ENCODE measurements at regions not wholly inside any gene's neighbourhood (a gene's known extent, or its start where the extent isn't known, plus 50 kb on each side); places are given as distances from the start of the nearest gene placed in this dataset.

GRCh38 chr11:15657264-15657663 is 542.5 kb downstream of the INSC start:
- WGBS (ENCODE audit: insufficient coverage), result 83% methylated on average over 1 of the region's 5 CpGs
- no peak overlapping the region for H3K4me3 Mint-ChIP-seq
- no peaks in the 10 kb centered on the region for H3K4me1 ChIP-seq (ENCODE audit: control insufficient read depth in 1 of 2, insufficient read depth in 2 of 2, low read length in 2 of 2)
- no peak for TF ChIP-seq CTCF (IDR thresholded peaks at IDR 0.05)
- no peak overlapping the region for H3K27ac ChIP-seq (ENCODE audit: low read depth in 1 of 2, low read length in 2 of 2)
- H3K27me3 ChIP-seq (ENCODE audit: control insufficient read depth in 2 of 2, insufficient read depth in 2 of 2, low read length in 2 of 2), result peaks cover 2 to 10% of the 10 kb centered on the region in 2 donors
- H4K20me1 ChIP-seq (ENCODE audit: insufficient read depth, low read length), result no peaks in the 10 kb centered on the region
- peaks cover 9 to 19% (median 11%) of the 10 kb centered on the region in 3 donors for H3K27me3 Mint-ChIP-seq (ENCODE audit: low read depth in 3 of 3)
- no peak overlapping the region for H3K4me3 ChIP-seq (replicated peaks in 1 of 3; ENCODE audit: low read depth in 2 of 3, low read length in 3 of 3)
- H3K36me3 Mint-ChIP-seq, result no peaks in the 10 kb centered on the region
- H3K4me2 ChIP-seq (replicated peaks; ENCODE audit: extremely low read depth, low read length, poor library complexity, severe bottlenecking), result no peak overlapping the region
- intact Hi-C loops (cut with micrococcal nuclease), result no loop called here
- H3K36me3 ChIP-seq (replicated peaks in 1 of 2; ENCODE audit: control insufficient read depth in 1 of 2, insufficient read depth in 2 of 2, low read length in 2 of 2), result no peaks in the 10 kb centered on the region
- no peak for DNase-seq
- H3K9me3 Mint-ChIP-seq, result peaks cover 0 to 3% (median 0%) of the 10 kb centered on the region in 7 donors
- no peak overlapping the region for H3K9ac ChIP-seq (ENCODE audit: insufficient read depth, low read length, poor library complexity, severe bottlenecking)
- no peaks in the 10 kb centered on the region for H3K79me2 ChIP-seq (ENCODE audit: insufficient read depth, low read length)
- no peak overlapping the region for H2AFZ ChIP-seq (ENCODE audit: insufficient read depth, low read depth, low read length, poor library complexity, severe bottlenecking)
- no peaks in the 10 kb centered on the region for H3K9me3 ChIP-seq (replicated peaks in 1 of 2; ENCODE audit: control insufficient read depth in 1 of 2, insufficient read depth in 1 of 2, low read length in 2 of 2)
- H3K27ac Mint-ChIP-seq, result no peak overlapping the region
- H3K4me1 Mint-ChIP-seq, result no peaks in the 10 kb centered on the region

GRCh38 chr11:15660496-15660895 is 545.8 kb downstream of the INSC start:
- Histone ChIP-seq H3K4me3 (replicated peaks in 1 of 3; ENCODE audit: low read depth in 2 of 3, low read length in 3 of 3) (no peak overlapping the region), H2AFZ (ENCODE audit: insufficient read depth, low read depth, low read length, poor library complexity, severe bottlenecking) (no peak overlapping the region), H3K79me2 (ENCODE audit: insufficient read depth, low read length) (no peaks in the 10 kb centered on the region), H4K20me1 (ENCODE audit: insufficient read depth, low read length) (no peaks in the 10 kb centered on the region), H3K36me3 (replicated peaks in 1 of 2; ENCODE audit: control insufficient read depth in 1 of 2, insufficient read depth in 2 of 2, low read length in 2 of 2) (no peaks in the 10 kb centered on the region), H3K27me3 (ENCODE audit: control insufficient read depth in 2 of 2, insufficient read depth in 2 of 2, low read length in 2 of 2) (no peaks in the 10 kb centered on the region), H3K27ac (ENCODE audit: low read depth in 1 of 2, low read length in 2 of 2) (no peak overlapping the region), H3K9ac (ENCODE audit: insufficient read depth, low read length, poor library complexity, severe bottlenecking) (no peak overlapping the region), H3K4me1 (ENCODE audit: control insufficient read depth in 1 of 2, insufficient read depth in 2 of 2, low read length in 2 of 2) (no peaks in the 10 kb centered on the region), H3K9me3 (replicated peaks in 1 of 2; ENCODE audit: control insufficient read depth in 1 of 2, insufficient read depth in 1 of 2, low read length in 2 of 2) (no peaks in the 10 kb centered on the region), H3K4me2 (replicated peaks; ENCODE audit: extremely low read depth, low read length, poor library complexity, severe bottlenecking) (no peak overlapping the region)
- H3K27me3 Mint-ChIP-seq (ENCODE audit: low read depth in 3 of 3), result peaks cover 0 to 6% (median 1%) of the 10 kb centered on the region in 3 donors
- WGBS (ENCODE audit: insufficient coverage), result 100% methylated on average over 1 of the region's 3 CpGs
- DNase-seq, result no peak
- no peaks in the 10 kb centered on the region for H3K36me3 Mint-ChIP-seq
- peaks cover 0 to 3% (median 0%) of the 10 kb centered on the region in 7 donors for H3K9me3 Mint-ChIP-seq
- TF ChIP-seq CTCF (IDR thresholded peaks at IDR 0.05), result no peak
- H3K4me1 Mint-ChIP-seq, result no peaks in the 10 kb centered on the region
- intact Hi-C loops (cut with micrococcal nuclease), result no loop called here
- no peak overlapping the region for H3K4me3 Mint-ChIP-seq
- H3K27ac Mint-ChIP-seq, result no peak overlapping the region
